ENCODE measurements at regions not wholly inside any gene's neighbourhood (a gene's known extent, or its start where the extent isn't known, plus 50 kb on each side); places are given as distances from the start of the nearest gene placed in this dataset.
"Not testable (repeated sequence)": the region's sequence is repeated elsewhere in the genome, so short reads cannot be mapped to it uniquely, and the experiment has no call there.

DNA sequence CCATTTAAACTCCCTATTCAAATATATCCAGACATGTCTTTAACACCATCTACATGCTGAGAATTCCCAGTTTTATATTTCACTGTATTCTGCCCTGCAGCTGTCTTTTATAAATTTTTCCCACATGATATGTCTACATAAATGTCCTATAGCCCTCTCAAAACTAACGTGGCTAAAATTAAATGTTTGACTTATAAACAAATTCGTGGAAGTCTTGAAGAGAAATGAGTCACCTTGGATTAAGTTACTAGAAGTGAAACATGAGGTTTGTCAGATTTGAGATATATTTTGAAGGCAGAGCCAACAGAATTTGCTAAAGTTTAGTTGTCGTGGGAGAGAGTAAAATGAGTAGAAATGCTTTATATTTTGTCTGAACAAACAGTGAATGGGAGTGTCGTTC lies 386.9 kb upstream of the CNTNAP2 start:
- H3K4me1 ChIP-seq: no peaks in the 10 kb centered on the region
- TF ChIP-seq POLR2AphosphoS5 (IDR thresholded peaks at IDR 0.05): no peak
- TF ChIP-seq, protein P1, sequence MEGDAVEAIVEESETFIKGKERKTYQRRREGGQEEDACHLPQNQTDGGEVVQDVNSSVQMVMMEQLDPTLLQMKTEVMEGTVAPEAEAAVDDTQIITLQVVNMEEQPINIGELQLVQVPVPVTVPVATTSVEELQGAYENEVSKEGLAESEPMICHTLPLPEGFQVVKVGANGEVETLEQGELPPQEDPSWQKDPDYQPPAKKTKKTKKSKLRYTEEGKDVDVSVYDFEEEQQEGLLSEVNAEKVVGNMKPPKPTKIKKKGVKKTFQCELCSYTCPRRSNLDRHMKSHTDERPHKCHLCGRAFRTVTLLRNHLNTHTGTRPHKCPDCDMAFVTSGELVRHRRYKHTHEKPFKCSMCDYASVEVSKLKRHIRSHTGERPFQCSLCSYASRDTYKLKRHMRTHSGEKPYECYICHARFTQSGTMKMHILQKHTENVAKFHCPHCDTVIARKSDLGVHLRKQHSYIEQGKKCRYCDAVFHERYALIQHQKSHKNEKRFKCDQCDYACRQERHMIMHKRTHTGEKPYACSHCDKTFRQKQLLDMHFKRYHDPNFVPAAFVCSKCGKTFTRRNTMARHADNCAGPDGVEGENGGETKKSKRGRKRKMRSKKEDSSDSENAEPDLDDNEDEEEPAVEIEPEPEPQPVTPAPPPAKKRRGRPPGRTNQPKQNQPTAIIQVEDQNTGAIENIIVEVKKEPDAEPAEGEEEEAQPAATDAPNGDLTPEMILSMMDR (IDR thresholded peaks at IDR 0.05): no peak
- TF ChIP-seq POLR2A (IDR thresholded peaks at IDR 0.05): no peak
- H3K9me3 ChIP-seq: no peaks in the 10 kb centered on the region
- no peaks in the 10 kb centered on the region for H3K27me3 ChIP-seq
- DNase-seq (ENCODE audit: low spot score in 2 of 2): no peak
- H3K27ac ChIP-seq: no peak overlapping the region
- H3K36me3 ChIP-seq: no peaks in the 10 kb centered on the region
- intact Hi-C loops (cut with DNase I; ENCODE audit: low total_unique reads): loop anchor here (5.0 to 10.0 kb wide), 2 partner anchors 242 to 805 kb away; no protein-coding TSS in a partner anchor
- no peak overlapping the region for H3K4me3 ChIP-seq

DNA sequence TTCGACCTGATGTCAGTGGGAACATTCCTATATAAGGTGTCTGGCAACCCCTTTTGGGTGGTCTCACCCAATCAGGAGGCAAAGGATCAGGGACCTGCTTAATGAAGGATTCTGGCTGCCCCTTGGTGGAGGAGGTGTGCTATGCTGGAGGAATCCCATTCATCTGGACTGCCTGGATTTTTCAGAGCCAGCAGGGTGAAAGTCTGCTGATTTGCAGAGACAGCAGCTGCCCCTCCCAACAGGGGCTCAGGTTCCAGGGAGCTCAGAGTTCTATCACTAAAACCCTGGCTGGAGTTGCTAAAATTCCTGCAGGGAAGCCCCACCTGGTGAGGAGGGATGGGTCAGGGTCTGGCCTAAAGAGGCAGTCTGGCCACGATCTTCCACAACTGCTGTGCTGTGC lies 398.5 kb upstream of the CNTNAP2 start:
- Histone ChIP-seq H3K36me3 (no peaks in the 10 kb centered on the region), H3K9me3 (no peaks in the 10 kb centered on the region), H3K27ac (no peak overlapping the region), H3K4me1 (no peaks in the 10 kb centered on the region), H3K4me3 (no peak overlapping the region), H3K27me3 (no peaks in the 10 kb centered on the region)
- intact Hi-C loops (cut with DNase I; ENCODE audit: low total_unique reads): no loop called here
- no peak for TF ChIP-seq POLR2AphosphoS5 (IDR thresholded peaks at IDR 0.05)
- TF ChIP-seq, protein P1 (IDR thresholded peaks at IDR 0.05): no peak
- no peak for TF ChIP-seq POLR2A (IDR thresholded peaks at IDR 0.05)
- no peak for DNase-seq (ENCODE audit: low spot score in 2 of 2)

DNA sequence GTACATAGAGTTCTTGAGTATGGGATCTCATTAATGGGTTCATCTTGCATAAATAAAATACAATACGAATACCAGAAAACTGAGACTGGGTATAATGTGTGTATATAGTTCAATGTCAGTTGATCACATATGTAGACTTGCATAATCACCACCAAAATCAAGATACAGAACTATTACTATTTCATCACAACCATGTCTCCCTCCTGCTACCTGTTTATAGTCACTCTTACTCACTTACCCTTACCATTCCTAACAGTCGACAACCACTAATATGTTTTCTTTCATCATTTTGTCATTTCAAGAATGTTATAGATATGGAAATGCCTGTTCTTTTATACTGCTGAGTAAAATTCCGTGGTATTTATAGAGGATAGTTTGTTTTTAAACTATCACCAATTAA lies 416.1 kb upstream of the CNTNAP2 start:
- intact Hi-C loops (cut with DNase I; ENCODE audit: low total_unique reads): no loop called here
- Histone ChIP-seq H3K27me3 (no peaks in the 10 kb centered on the region), H3K36me3 (no peaks in the 10 kb centered on the region)

DNA sequence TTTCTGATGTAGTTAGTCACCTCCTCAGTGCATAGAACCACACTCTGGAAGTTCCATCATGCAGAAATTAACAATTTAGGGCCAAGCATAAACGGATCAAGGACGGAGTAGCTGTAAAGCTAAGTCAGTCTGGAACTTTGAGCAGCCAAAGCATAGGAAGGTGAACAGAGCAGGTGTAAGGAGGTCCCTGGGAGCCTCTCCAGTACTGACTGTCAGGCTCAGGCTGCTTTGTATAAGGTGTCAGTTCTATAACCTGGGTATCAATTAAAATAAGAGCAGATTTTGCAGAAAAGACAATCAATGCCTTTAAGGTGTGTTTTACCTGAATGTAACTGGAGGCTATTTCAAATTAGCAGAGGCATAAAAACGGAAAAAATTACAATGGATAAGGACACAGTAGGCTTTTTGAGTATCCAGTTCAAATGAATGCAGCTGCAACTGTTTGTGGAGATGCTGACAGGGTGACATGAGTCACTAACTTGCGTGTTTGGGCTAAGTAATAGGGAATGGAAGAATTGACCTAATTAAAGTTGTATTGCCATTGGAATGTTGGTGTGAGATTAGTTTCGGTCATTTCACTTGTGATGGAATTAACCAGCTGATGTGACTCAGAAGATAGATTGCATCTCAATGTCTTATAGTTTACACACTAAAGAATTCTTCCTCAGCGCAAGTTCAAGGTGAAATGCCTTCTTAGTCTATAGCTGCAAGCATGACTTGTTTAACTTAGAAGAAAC lies 417.9 kb upstream of the CNTNAP2 start:
- Histone ChIP-seq H3K27ac (no peak overlapping the region), H3K4me3 (no peak overlapping the region), H3K4me1 (no peaks in the 10 kb centered on the region), H3K36me3 (no peaks in the 10 kb centered on the region), H3K9me3 (no peaks in the 10 kb centered on the region), H3K27me3 (no peaks in the 10 kb centered on the region)
- no peak for DNase-seq (ENCODE audit: low spot score in 2 of 2)
- intact Hi-C loops (cut with DNase I; ENCODE audit: low total_unique reads): no loop called here
- TF ChIP-seq POLR2A (IDR thresholded peaks at IDR 0.05) (no peak), POLR2AphosphoS5 (IDR thresholded peaks at IDR 0.05) (no peak)
- TF ChIP-seq, protein P1 (IDR thresholded peaks at IDR 0.05): no peak

More for the DNA sequence above, 416.1 kb upstream of the CNTNAP2 start:
- Histone ChIP-seq H3K27ac (no peak overlapping the region), H3K9me3 (no peaks in the 10 kb centered on the region), H3K4me1 (no peaks in the 10 kb centered on the region), H3K4me3 (no peak overlapping the region)
- TF ChIP-seq, protein P1 (IDR thresholded peaks at IDR 0.05): no peak
- TF ChIP-seq POLR2AphosphoS5 (IDR thresholded peaks at IDR 0.05): no peak
- no peak for TF ChIP-seq POLR2A (IDR thresholded peaks at IDR 0.05)
- no peak for DNase-seq (ENCODE audit: low spot score in 2 of 2)

DNA sequence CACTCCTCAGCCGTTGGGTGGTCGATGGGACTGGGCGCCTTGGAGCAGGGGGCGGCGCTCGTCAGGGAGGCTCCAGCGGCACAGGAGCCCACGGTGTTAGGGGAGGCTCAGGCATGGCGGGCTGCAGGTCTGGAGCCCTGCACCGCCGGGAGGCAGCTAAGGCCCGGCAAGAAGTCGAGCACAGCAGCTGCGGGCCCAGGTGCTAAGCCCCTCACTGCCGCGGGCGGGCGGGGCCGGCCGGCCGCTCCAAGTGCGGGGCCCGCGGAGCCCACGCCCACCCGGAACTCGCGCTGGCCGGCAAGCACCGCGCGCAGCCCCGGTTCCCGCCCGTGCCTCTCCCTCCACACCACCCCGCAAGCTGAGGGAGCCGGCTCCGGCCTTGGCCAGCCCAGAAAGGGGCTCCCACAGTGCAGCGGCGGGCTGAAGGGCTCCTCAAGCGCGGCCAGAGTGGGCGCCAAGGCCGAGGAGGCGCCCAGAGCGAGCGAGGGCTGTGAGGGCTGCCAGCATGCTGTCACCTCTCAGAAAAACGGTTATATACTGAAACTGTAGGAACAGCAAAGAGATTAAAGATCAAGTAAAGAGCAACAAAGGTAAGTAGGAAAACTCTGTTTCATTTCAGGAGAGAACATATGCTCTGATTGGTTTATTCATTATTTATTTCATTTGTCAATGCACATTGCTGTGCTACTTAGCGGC lies 419.0 kb upstream of the CNTNAP2 start:
- H3K9me3 ChIP-seq; H3K27ac ChIP-seq; H3K4me1 ChIP-seq; H3K4me3 ChIP-seq; intact Hi-C loops (cut with DNase I; ENCODE audit: low total_unique reads); H3K27me3 ChIP-seq; H3K36me3 ChIP-seq; DNase-seq (ENCODE audit: low spot score in 2 of 2): not testable (repeated sequence)

Data from breast epithelium (tissue), 4 donors.